Activated CD4-positive, alpha-beta memory T cell treated with anti-CD3 and anti-CD28 coated beads for 36 hours (primary cell): ENCODE measurements at regions not wholly inside any gene's neighbourhood (a gene's known extent, or its start where the extent isn't known, plus 50 kb on each side); places are given as distances from the start of the nearest gene placed in this dataset.
"Not testable (repeated sequence)": the region's sequence is repeated elsewhere in the genome, so short reads cannot be mapped to it uniquely, and the experiment has no call there.

Experiments used
- CTCF ChIA-PET: fragments of 350-600 bp; sonication (Branson Sonifier 250); formaldehyde crosslinking; loops from one replicate; lab custom pipeline; 2021; ENCODE audit warnings: antibody characterized with exemption, inconsistent platforms; lab: Charles Lee
- POLR2A ChIA-PET: fragments of 350-600 bp; sonication (Branson Sonifier 250); formaldehyde crosslinking; loops from one replicate; lab custom pipeline; 2021; ENCODE audit warnings: antibody characterized with exemption; lab: Charles Lee
- DNase-seq: peaks from one replicate; pipeline ENCODE4 v3.0.0-alpha.2; 2020
- H3K27ac Mint-ChIP-seq: one replicate; pipeline ENCODE4 v1.8.0; 2021; ENCODE audit warnings: mixed read lengths
- H3K27me3 Mint-ChIP-seq: one replicate; pipeline ENCODE4 v1.8.0; 2021; ENCODE audit warnings: mixed read lengths
- H3K36me3 Mint-ChIP-seq: one replicate; pipeline ENCODE4 v1.8.0; 2021; ENCODE audit warnings: mixed read lengths
- H3K4me1 Mint-ChIP-seq: one replicate; pipeline ENCODE4 v1.8.0; 2021; ENCODE audit warnings: low read depth, mixed read lengths
- H3K4me3 Mint-ChIP-seq: one replicate; pipeline ENCODE4 v1.8.0; 2021; ENCODE audit warnings: mild to moderate bottlenecking, mixed read lengths
- H3K9me3 Mint-ChIP-seq: one replicate; pipeline ENCODE4 v1.8.0; 2021; ENCODE audit warnings: mixed read lengths
- intact Hi-C: fragments of 100-400 bp; cut with micrococcal nuclease; formaldehyde crosslinking; loops from one replicate; pipeline ENCODE4 v1.15.1; 2023

DNA sequence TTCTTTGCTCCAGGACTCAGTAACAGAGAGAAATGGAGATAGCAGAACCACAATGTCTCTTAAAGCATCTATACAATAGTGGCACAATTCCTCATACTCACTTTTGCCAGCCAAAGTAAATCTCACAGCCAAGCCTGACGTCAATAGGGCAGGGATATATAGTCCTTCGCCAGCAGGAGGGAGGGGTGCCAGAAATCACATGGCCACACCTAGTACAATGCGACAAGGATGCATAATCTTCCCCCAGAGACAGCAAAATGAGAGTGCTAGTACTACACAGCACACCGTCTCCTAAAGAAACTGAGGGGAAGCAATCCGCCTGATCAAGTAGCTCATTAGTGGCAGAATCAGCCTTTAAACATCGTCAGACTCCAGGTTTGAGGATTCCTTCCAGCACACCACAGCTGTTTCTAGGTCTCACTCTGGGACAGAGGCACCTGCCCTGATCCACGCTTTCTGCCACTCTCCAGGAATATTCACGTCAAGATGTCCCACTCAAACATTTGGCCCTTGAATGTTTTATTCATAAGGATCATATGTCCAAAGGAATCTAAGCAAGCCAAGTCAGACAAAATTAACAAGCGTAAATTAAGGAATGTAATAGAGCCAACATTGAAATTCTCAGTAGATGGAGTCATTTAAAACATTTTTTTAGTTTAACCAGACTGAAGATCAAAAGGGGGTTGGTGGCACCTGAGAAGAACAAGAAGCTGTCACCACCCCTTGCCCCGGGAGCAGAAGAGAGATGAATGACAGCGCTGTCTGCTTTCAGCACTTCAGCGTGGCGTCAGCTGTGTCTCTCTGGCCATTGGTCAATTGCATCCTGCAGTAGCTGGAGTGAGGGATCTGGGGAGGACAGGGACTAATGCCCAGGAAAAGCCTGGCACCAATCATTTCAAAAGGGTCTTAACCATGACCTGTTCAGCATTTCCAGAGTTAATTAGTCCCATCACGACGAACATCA, 63.5 kb upstream of the SERP2 start:
- POLR2A ChIA-PET = no interaction called here
- Mint-ChIP-seq H3K27ac (no peak overlapping the region), H3K4me3 (no peak overlapping the region), H3K9me3 (no peaks in the 10 kb centered on the region), H3K36me3 (no peaks in the 10 kb centered on the region), H3K27me3 (peaks cover 41% of the 10 kb centered on the region), H3K4me1 (peaks cover 25% of the 10 kb centered on the region)
- no peak for DNase-seq
- intact Hi-C loops = loop anchor here (5.0 kb wide), 1 partner anchor 38 kb away; no protein-coding TSS in a partner anchor
- CTCF ChIA-PET = no interaction called here

DNA sequence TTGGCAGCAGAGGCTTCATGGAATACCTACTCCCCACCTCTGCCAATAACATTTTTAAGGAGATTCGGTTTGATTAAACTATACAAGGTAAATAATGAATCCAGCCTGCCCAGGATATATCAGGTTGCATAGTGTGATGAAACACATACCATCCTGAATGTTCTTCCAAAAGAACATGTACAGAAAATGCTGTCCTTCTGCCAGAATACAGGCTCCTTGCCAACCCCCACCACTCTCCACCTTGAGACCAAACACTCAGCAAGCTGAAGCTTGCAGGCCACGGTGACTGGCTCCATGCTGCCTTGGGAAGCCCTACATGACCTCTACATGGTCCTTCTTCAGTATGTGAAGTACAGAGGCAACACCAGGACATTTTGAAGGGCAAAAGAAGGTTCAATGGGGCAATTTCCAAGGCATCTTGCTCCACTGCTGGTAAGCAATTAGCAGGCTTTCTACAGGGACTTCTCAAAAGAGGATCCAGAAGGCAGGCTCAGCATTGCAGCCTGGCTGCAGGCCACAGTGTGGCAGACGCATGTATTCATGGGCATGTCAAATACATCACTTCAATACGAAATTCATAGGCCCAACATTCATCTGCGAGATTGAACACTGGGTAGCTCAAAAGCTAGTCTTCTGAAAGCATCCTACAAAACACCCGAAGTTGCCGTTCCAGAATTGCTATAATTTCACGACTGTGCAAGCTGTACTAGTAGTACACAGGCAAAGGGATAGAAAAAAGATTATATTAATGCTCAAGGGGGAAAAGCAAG, 62.4 kb upstream of the SERP2 start:
- H3K27ac Mint-ChIP-seq = no peak overlapping the region
- CTCF ChIA-PET = no interaction called here
- no peak overlapping the region for H3K4me3 Mint-ChIP-seq
- no peaks in the 10 kb centered on the region for H3K9me3 Mint-ChIP-seq
- H3K27me3 Mint-ChIP-seq = peaks cover 40% of the 10 kb centered on the region
- H3K4me1 Mint-ChIP-seq = peaks cover 19% of the 10 kb centered on the region
- no peaks in the 10 kb centered on the region for H3K36me3 Mint-ChIP-seq
- POLR2A ChIA-PET = interaction anchor here (0.6 kb wide), 1 partner anchor 21 kb away, joined by 3 read pairs; no protein-coding TSS in a partner anchor
- intact Hi-C loops = loop anchor here (5.0 kb wide), 1 partner anchor 39 kb away; no protein-coding TSS in a partner anchor
- no peak for DNase-seq

DNA sequence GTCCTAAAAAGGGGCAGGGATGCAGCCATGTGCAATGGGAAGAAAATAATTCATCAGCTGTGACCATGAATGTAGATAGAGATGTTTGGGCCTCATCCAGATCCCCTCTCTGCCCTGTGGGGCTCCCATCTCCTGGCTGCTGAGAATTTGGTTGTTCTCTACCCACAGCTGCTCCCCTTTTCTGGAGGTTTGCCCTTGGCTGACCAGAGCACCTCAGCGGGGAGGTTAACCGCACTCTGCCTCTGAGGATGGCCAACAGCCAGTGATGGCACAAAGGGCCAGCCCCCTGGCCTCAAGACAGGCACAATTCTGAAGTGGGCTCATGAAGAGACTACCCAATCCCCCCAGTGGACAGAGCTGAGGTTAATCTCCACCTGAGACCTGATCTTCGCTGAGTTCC, 61.5 kb upstream of the SERP2 start:
- POLR2A ChIA-PET = no interaction called here
- Mint-ChIP-seq H3K4me3 (no peak overlapping the region), H3K9me3 (no peaks in the 10 kb centered on the region), H3K27me3 (peaks cover 38% of the 10 kb centered on the region), H3K4me1 (peaks cover 11% of the 10 kb centered on the region), H3K27ac (no peak overlapping the region), H3K36me3 (no peaks in the 10 kb centered on the region)
- CTCF ChIA-PET = no interaction called here
- DNase-seq = no peak
- intact Hi-C loops = loop anchor here (2.0 to 5.0 kb wide), 2 partner anchors 40 to 125 kb away; no protein-coding TSS in a partner anchor

DNA sequence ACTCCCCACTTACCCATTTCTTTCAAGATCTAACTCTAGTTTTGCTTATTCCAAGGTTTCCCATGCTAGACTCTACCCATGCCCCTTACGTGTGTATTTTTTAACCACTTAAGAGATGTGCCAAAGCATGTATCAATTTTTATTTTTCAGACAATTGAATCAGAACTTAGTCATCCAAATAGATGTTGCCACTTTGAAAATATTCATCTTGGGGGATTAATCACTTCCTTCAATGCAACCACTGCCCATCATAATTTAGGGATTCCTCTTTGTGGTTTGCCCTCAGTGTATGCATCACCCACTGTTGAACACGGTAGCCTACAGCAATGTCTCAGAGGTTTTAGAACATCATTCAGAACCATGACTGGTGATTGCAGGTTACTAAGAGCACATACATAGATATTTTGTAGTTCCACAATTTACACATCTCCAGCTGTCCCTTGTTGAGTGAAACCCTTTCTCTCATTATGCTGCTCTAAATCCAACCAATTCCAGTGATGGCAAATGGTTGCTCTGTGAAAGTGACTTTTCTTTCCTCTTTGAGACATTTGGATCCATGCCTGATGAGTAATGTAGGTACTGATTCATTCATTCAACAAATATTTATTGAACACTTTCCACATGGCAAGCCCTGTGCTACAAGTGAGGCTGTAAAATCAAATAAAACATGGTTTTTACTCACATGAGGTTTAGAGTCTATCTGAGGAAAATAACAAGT, 60.6 kb upstream of the SERP2 start:
- no peak overlapping the region for H3K27ac Mint-ChIP-seq

DNA sequence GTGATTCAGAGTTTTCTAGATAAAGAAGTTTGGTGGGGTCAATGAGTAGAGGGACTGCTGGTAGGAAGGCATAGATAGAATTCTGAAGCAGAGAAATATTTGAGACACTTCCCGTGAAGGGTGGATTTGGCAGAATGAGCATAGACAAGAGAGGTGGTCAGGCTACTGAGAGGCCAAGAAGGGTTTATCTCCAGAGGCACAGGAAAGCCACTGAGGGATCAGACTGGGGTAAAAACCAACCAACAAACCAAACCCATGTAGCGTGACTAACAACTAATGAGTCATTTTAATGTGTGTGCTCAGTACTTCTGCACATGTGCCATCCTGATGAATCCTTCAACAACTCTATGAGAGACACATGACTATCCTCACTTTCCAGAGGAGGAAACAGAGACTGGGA, 60.0 kb upstream of the SERP2 start:
- no peak for DNase-seq
- Mint-ChIP-seq H3K27me3 (peaks cover 40% of the 10 kb centered on the region), H3K4me3 (no peak overlapping the region), H3K36me3 (no peaks in the 10 kb centered on the region), H3K9me3 (no peaks in the 10 kb centered on the region), H3K27ac (no peak overlapping the region), H3K4me1 (peaks cover 11% of the 10 kb centered on the region)
- intact Hi-C loops = loop anchor here (1.0 to 5.0 kb wide), 5 partner anchors 18 to 123 kb away; no protein-coding TSS in a partner anchor
- POLR2A ChIA-PET = no interaction called here
- CTCF ChIA-PET = no interaction called here

More for the DNA sequence above, 60.6 kb upstream of the SERP2 start:
- CTCF ChIA-PET = no interaction called here
- intact Hi-C loops = loop anchor here (1.0 to 5.0 kb wide), 5 partner anchors 18 to 124 kb away; no protein-coding TSS in a partner anchor
- Mint-ChIP-seq H3K36me3 (no peaks in the 10 kb centered on the region), H3K27me3 (peaks cover 38% of the 10 kb centered on the region), H3K9me3 (no peaks in the 10 kb centered on the region), H3K4me3 (no peak overlapping the region), H3K4me1 (peaks cover 11% of the 10 kb centered on the region)
- peak; percentile 35 for DNase-seq
- POLR2A ChIA-PET = no interaction called here

DNA sequence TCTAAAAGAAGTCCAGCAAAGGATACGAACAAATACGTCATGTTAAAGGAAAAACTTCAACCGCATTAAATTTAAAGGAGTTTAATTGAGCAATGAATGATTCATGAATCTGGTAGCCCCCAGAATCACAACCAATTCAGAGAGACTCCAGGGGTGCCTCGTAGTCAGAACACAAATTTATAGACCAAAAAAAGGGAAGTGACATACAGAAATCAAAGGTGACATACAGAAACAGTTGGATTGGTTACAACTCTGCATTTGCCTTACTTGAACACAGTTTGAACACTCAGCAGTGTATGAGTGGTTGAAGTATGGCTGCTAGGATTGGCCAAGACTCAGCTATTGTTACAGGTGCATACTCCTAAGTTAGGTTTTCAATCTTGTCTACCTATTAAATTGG, 59.5 kb upstream of the SERP2 start:
- Mint-ChIP-seq H3K27me3 (peaks cover 38% of the 10 kb centered on the region), H3K4me1 (peaks cover 11% of the 10 kb centered on the region)
- POLR2A ChIA-PET, CTCF ChIA-PET, H3K9me3 Mint-ChIP-seq, H3K4me3 Mint-ChIP-seq, DNase-seq, H3K36me3 Mint-ChIP-seq, H3K27ac Mint-ChIP-seq: not testable (repeated sequence)
- intact Hi-C loops = loop anchor here (5.0 kb wide), 1 partner anchor 42 kb away; no protein-coding TSS in a partner anchor

DNA sequence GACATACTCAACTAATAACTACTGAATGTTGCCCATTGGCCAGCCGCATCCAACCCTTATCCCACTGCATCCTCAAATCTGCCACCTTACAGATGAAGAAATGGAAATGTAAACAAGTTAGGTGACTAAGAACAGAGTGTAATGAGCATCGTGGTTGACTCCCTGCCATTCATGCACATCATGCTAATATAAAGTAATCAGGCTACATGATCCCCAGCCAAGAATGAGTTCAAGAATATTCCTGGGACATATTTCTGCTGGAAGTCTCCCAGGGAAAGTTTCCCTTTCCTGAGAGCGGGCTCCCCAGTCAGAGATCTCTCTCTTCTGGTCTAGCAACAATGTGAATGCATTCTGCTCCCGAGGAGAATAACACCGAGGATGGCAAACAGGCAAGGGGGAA, 55.9 kb upstream of the SERP2 start:
- intact Hi-C loops = no loop called here
- Mint-ChIP-seq H3K27ac (no peak overlapping the region), H3K9me3 (no peaks in the 10 kb centered on the region), H3K36me3 (no peaks in the 10 kb centered on the region), H3K4me3 (no peak overlapping the region), H3K4me1 (peaks cover 7% of the 10 kb centered on the region), H3K27me3 (peaks cover 23% of the 10 kb centered on the region)
- no peak for DNase-seq
- ChIA-PET POLR2A (no interaction called here), CTCF (no interaction called here)

DNA sequence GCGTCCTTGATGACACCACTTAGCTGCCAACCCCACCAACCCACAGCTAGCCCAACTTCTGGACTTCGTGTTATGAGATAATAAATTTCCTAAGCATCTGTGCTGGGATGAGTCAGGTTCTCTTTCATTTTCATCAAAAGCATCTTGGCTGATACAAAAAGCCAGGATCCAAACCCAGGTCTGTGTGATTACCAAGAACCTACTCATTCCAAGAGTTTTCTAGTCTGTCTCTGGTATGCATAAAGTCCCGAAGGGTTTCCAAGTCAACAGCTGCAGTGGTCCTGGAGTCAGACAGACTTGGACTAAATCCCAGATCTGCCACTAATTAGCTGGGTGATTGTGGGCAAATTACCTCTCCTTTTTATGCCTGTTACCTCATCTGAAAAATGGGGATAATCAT, 55.5 kb upstream of the SERP2 start:
- DNase-seq = no peak
- CTCF ChIA-PET = no interaction called here
- Mint-ChIP-seq H3K9me3 (no peaks in the 10 kb centered on the region), H3K27me3 (peaks cover 23% of the 10 kb centered on the region), H3K4me1 (peaks cover 6% of the 10 kb centered on the region), H3K4me3 (no peak overlapping the region), H3K36me3 (no peaks in the 10 kb centered on the region), H3K27ac (no peak overlapping the region)
- intact Hi-C loops = no loop called here
- POLR2A ChIA-PET = no interaction called here

DNA sequence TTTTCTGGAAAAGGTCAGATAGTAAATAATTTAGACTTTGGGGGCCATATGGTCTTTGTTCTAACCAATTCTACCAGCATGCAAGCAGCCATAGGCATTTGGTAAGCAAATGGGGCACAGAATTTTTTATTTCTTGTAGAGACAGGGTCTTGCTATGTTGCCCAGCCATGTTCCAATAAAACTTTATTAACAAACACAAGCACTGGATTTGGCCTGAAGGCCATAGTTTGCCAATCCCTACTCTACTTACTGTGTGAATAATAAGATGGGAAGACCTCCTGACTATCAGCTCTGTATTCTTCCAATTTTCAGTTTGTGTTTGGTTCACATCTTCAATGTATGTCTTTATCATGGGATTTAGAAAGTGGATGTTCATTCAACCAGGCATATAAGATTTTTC, 53.0 kb upstream of the SERP2 start:
- CTCF ChIA-PET = no interaction called here
- H3K4me1 Mint-ChIP-seq = no peaks in the 10 kb centered on the region
- H3K27ac Mint-ChIP-seq = no peak overlapping the region
- intact Hi-C loops = no loop called here
- H3K4me3 Mint-ChIP-seq = no peak overlapping the region
- no peaks in the 10 kb centered on the region for H3K36me3 Mint-ChIP-seq
- POLR2A ChIA-PET = no interaction called here
- no peak for DNase-seq
- no peaks in the 10 kb centered on the region for H3K9me3 Mint-ChIP-seq
- peaks cover 17% of the 10 kb centered on the region for H3K27me3 Mint-ChIP-seq

DNA sequence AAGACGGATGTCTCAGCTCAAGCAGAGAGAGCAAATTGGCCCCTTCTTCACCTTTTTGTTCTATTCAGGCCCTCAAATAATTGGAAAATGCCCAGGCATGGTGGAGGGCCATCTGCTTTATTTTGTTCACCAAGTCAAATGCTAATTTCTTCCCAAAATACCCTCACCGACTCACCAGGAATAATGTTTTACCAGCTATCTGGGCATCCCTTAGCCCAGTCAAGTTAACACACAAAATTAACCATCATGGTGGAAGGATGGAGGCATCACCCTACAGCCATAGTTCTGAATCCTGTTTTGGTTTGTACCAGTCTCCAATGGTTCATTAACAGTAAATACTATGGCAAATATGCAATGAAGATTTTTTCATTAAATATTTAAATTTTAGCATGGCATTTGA, 51.7 kb upstream of the SERP2 start:
- H3K9me3 Mint-ChIP-seq = no peaks in the 10 kb centered on the region
- H3K4me3 Mint-ChIP-seq = no peak overlapping the region
- intact Hi-C loops = no loop called here
- H3K27ac Mint-ChIP-seq = no peak overlapping the region
- H3K4me1 Mint-ChIP-seq = no peaks in the 10 kb centered on the region
- ChIA-PET POLR2A (no interaction called here), CTCF (no interaction called here)
- no peaks in the 10 kb centered on the region for H3K36me3 Mint-ChIP-seq
- DNase-seq = no peak
- H3K27me3 Mint-ChIP-seq = peaks cover 15% of the 10 kb centered on the region

DNA sequence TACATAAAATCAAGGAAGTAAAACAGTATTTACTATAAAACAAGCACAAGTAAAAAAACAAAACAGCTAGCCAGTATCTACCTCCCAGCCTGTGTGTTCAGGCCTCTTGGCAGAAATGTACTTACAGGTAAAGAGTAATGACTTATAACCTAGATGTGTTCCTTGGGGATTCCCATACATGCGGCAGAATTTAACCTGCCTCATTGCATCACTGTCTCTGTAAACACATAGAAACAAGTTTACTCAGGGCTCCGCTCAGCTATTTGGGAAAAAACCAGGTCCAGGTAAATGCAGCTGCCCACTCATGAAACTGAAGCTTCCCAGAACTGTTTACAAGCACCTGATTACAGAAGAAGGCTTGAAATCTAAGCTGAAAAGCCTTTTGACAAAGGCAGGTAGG, 50.7 kb upstream of the SERP2 start:
- H3K4me3 Mint-ChIP-seq = no peak overlapping the region
- no peak for DNase-seq
- H3K27ac Mint-ChIP-seq = no peak overlapping the region
- no peaks in the 10 kb centered on the region for H3K36me3 Mint-ChIP-seq
- ChIA-PET POLR2A (no interaction called here), CTCF (no interaction called here)
- peaks cover 15% of the 10 kb centered on the region for H3K27me3 Mint-ChIP-seq
- intact Hi-C loops = no loop called here
- H3K9me3 Mint-ChIP-seq = no peaks in the 10 kb centered on the region
- H3K4me1 Mint-ChIP-seq = no peaks in the 10 kb centered on the region

DNA sequence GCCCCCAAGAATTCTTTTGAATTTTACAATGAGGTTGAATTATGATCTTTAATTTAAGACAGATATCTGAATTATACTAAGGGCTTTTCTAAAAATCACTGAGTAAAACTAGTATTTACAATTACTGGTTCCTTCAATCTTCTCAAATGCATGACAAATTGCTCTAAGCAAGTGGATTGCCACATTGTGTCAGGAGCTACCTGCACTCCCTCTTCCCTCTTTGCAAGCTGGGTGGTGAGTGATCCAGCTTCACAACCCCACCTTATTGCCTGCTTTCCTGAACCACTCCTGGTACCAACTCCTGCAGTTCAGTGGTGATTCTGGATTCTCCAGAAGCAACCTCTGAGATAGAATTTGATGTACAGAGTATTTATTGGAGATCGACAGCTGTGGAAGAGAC, 49.9 kb upstream of the SERP2 start:
- ChIA-PET POLR2A (no interaction called here), CTCF (no interaction called here)
- Mint-ChIP-seq H3K9me3 (no peaks in the 10 kb centered on the region), H3K4me1 (no peaks in the 10 kb centered on the region), H3K27ac (no peak overlapping the region), H3K36me3 (no peaks in the 10 kb centered on the region), H3K4me3 (no peak overlapping the region), H3K27me3 (peaks cover 13% of the 10 kb centered on the region)
- intact Hi-C loops = no loop called here
- no peak for DNase-seq
